ENCODE measurements at regions not wholly inside any gene's neighbourhood (a gene's known extent, or its start where the extent isn't known, plus 50 kb on each side); places are given as distances from the start of the nearest gene placed in this dataset.

DNA sequence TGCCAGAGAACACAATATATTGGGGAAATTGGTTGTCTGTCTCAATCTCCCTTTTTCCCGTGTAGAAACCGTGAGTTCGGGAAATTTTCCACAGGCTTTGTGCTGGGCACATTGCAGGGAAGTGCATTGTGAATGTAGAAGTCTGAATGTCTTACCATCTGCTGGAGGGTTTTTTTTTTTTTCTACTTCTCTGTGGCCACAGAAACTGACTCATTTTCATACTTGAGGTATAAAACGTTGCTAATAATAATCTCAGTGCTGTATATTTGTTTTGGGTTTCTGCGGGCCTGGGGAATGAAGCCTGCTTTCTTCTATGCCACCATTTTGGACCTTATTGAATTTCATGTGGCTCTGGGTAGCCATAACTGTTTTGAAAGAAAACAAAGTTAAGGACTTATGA lies 1001.2 kb downstream of the STIM2 start:
- Histone ChIP-seq H4K20me1 (ENCODE audit: insufficient read depth) (no peaks in the 10 kb centered on the region), H2AFZ (no peak overlapping the region), H3F3A (ENCODE audit: insufficient read depth, low read depth) (no peaks in the 10 kb centered on the region), H3K4me3 (no peak overlapping the region), H3K4me2 (no peak overlapping the region), H3K9me3 (ENCODE audit: insufficient read depth, low read depth) (no peaks in the 10 kb centered on the region), H3K27me3 (ENCODE audit: insufficient read depth, low read depth) (no peaks in the 10 kb centered on the region), H3K9me2 (ENCODE audit: insufficient read depth) (no peaks in the 10 kb centered on the region), H3K4me1 (replicated peaks; ENCODE audit: insufficient read depth) (no peaks in the 10 kb centered on the region), H3K36me3 (ENCODE audit: low read depth) (no peaks in the 10 kb centered on the region), H3K27ac (no peak overlapping the region), H3K79me2 (ENCODE audit: low read depth) (no peaks in the 10 kb centered on the region)
- no peak for TF ChIP-seq EZH2 (IDR thresholded peaks at IDR 0.05; ENCODE audit: low read depth)
- TF ChIP-seq, protein P1, sequence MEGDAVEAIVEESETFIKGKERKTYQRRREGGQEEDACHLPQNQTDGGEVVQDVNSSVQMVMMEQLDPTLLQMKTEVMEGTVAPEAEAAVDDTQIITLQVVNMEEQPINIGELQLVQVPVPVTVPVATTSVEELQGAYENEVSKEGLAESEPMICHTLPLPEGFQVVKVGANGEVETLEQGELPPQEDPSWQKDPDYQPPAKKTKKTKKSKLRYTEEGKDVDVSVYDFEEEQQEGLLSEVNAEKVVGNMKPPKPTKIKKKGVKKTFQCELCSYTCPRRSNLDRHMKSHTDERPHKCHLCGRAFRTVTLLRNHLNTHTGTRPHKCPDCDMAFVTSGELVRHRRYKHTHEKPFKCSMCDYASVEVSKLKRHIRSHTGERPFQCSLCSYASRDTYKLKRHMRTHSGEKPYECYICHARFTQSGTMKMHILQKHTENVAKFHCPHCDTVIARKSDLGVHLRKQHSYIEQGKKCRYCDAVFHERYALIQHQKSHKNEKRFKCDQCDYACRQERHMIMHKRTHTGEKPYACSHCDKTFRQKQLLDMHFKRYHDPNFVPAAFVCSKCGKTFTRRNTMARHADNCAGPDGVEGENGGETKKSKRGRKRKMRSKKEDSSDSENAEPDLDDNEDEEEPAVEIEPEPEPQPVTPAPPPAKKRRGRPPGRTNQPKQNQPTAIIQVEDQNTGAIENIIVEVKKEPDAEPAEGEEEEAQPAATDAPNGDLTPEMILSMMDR (conservative IDR thresholded peaks at IDR 0.05), result no peak
- POLR2A ChIA-PET (ENCODE audit: unreplicated experiment), result no interaction called here
- CTCF ChIA-PET, result no interaction called here
- no TSS peak for BruUV-seq (replicated peaks)
- intact Hi-C loops (cut with micrococcal nuclease; ENCODE audit: unreplicated experiment), result no loop called here
- no peak for DNase-seq

DNA sequence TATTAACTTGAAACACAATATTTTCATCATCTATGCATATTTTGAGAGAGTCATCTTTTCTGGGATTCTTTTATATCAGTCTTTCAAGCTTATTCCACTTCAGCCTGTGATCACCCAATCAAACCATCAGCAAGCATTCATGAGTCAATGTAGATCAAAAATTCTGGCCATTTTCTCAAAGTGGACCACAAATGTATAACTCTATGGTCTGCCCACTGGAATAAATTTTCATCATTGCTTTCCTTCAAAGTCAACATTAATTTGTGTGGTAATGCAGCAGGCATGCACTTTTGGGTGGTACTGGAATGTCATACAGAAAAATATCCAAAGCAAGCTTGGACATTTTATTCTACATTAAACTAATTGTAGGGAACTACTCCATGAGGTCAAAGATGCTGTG lies 1013.0 kb downstream of the STIM2 start:
- no peak for DNase-seq
- Histone ChIP-seq H3K4me1 (replicated peaks; ENCODE audit: insufficient read depth) (no peaks in the 10 kb centered on the region), H3K36me3 (ENCODE audit: low read depth) (no peaks in the 10 kb centered on the region), H3K4me2 (no peak overlapping the region), H3K9me2 (ENCODE audit: insufficient read depth) (no peaks in the 10 kb centered on the region), H4K20me1 (ENCODE audit: insufficient read depth) (no peaks in the 10 kb centered on the region), H3F3A (ENCODE audit: insufficient read depth, low read depth) (no peaks in the 10 kb centered on the region), H3K79me2 (ENCODE audit: low read depth) (no peaks in the 10 kb centered on the region), H3K4me3 (no peak overlapping the region), H3K9me3 (ENCODE audit: insufficient read depth, low read depth) (no peaks in the 10 kb centered on the region), H3K27me3 (ENCODE audit: insufficient read depth, low read depth) (no peaks in the 10 kb centered on the region), H2AFZ (no peak overlapping the region), H3K27ac (no peak overlapping the region)
- ChIA-PET POLR2A (ENCODE audit: unreplicated experiment) (no interaction called here), CTCF (no interaction called here)
- TF ChIP-seq EZH2 (IDR thresholded peaks at IDR 0.05; ENCODE audit: low read depth), result no peak
- TF ChIP-seq, protein P1 (conservative IDR thresholded peaks at IDR 0.05), result no peak
- no TSS peak for BruUV-seq (replicated peaks)
- intact Hi-C loops (cut with micrococcal nuclease; ENCODE audit: unreplicated experiment), result loop anchor here (10.0 kb wide), 1 partner anchor 721 kb away; no protein-coding TSS in a partner anchor

DNA sequence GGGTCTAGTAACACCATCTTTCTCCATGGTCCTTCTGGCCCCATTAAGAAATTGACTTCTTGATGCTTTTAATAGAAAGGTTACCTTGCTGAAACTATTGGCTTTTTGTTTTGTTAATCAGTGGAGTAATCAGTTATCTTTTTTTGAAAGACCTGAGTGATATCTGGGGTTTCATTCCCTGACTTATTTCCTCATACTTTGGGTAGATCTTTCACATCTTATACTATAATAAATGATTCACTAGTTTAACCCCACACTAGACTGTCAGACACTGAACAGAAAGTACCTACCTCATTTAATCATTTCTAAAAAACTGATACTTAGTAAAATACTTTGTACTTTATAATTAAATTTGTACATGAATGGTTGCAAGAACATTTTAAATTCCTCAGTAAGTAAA lies 1021.1 kb downstream of the STIM2 start:
- POLR2A ChIA-PET (ENCODE audit: unreplicated experiment), result no interaction called here
- H3K4me1 ChIP-seq (replicated peaks; ENCODE audit: insufficient read depth), result no peaks in the 10 kb centered on the region
- no peak overlapping the region for H3K4me3 ChIP-seq
- BruUV-seq (replicated peaks), result no TSS peak
- H3K4me2 ChIP-seq, result no peak overlapping the region
- intact Hi-C loops (cut with micrococcal nuclease; ENCODE audit: unreplicated experiment), result no loop called here
- no peaks in the 10 kb centered on the region for H3K79me2 ChIP-seq (ENCODE audit: low read depth)
- no peaks in the 10 kb centered on the region for H3K9me2 ChIP-seq (ENCODE audit: insufficient read depth)
- CTCF ChIA-PET, result no interaction called here
- H4K20me1 ChIP-seq (ENCODE audit: insufficient read depth), result no peaks in the 10 kb centered on the region
- DNase-seq, result no peak
- H3K36me3 ChIP-seq (ENCODE audit: low read depth), result no peaks in the 10 kb centered on the region
- H3K27me3 ChIP-seq (ENCODE audit: insufficient read depth, low read depth), result no peaks in the 10 kb centered on the region
- H3K9me3 ChIP-seq (ENCODE audit: insufficient read depth, low read depth), result no peaks in the 10 kb centered on the region
- no peaks in the 10 kb centered on the region for H3F3A ChIP-seq (ENCODE audit: insufficient read depth, low read depth)
- no peak overlapping the region for H3K27ac ChIP-seq
- no peak overlapping the region for H2AFZ ChIP-seq
- TF ChIP-seq EZH2 (IDR thresholded peaks at IDR 0.05; ENCODE audit: low read depth), result no peak
- TF ChIP-seq, protein P1 (conservative IDR thresholded peaks at IDR 0.05), result no peak
